ENCODE measurements at regions not wholly inside any gene's neighbourhood (a gene's known extent, or its start where the extent isn't known, plus 50 kb on each side); places are given as distances from the start of the nearest gene placed in this dataset.

GRCh38 chr5:44871401-44871800, 62.7 kb downstream of the MRPS30 start:
- TF ChIP-seq CTCF (IDR thresholded peaks at IDR 0.05) = no peak
- TF ChIP-seq POLR2A (IDR thresholded peaks at IDR 0.05) = no peak
- no peak for TF ChIP-seq EP300 (IDR thresholded peaks at IDR 0.05)
